ENCODE measurements at regions not wholly inside any gene's neighbourhood (a gene's known extent, or its start where the extent isn't known, plus 50 kb on each side); places are given as distances from the start of the nearest gene placed in this dataset.

DNA sequence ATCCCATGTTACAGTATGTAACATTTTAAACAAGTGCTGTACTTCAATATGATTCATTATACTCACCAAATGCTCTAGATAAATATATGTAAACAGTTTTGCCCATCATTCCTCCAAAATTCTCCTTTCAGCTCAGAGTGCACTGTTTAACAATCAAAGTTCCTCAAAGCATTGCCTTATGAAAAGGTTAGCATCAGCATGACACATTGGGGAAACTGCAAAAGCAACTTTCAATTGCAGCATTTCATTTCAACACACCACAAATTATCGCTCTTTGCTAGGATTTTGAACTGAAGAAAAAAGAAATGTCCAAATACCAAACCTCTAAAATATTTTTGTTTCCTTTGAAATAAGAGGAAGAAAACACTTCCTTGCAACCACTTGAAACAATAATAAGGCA lies 413.2 kb downstream of the FLRT2 start:
- no peaks in the 10 kb centered on the region for H3K36me3 ChIP-seq (ENCODE audit: control insufficient read depth, insufficient read depth, low read length)
- TF ChIP-seq, protein P1, sequence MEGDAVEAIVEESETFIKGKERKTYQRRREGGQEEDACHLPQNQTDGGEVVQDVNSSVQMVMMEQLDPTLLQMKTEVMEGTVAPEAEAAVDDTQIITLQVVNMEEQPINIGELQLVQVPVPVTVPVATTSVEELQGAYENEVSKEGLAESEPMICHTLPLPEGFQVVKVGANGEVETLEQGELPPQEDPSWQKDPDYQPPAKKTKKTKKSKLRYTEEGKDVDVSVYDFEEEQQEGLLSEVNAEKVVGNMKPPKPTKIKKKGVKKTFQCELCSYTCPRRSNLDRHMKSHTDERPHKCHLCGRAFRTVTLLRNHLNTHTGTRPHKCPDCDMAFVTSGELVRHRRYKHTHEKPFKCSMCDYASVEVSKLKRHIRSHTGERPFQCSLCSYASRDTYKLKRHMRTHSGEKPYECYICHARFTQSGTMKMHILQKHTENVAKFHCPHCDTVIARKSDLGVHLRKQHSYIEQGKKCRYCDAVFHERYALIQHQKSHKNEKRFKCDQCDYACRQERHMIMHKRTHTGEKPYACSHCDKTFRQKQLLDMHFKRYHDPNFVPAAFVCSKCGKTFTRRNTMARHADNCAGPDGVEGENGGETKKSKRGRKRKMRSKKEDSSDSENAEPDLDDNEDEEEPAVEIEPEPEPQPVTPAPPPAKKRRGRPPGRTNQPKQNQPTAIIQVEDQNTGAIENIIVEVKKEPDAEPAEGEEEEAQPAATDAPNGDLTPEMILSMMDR (IDR thresholded peaks at IDR 0.05; ENCODE audit: insufficient read depth, low read length, poor library complexity, severe bottlenecking) = no peak
- no peaks in the 10 kb centered on the region for H3K27me3 ChIP-seq (ENCODE audit: control insufficient read depth, insufficient read depth, low read length)
- no peak overlapping the region for H3K4me3 ChIP-seq (ENCODE audit: low read depth, low read length)
- no peak for DNase-seq (ENCODE audit: low read depth)

DNA sequence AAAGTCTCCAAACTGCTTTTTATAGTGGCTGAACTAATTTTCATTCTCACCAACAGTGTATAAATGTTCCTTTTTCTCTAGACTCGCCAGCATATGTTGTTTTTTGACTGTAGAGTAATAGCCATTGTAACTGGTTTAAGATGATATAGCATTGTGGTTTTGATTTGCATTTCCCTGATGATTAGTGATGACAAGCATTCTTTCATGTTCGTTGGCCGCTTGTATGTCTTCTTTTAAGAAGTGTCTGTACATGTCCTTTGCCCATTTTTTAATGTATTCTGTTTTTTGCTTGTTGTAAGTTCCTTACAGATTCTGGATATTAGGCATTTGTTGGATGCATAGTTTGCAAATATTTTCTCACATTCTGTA lies 404.9 kb downstream of the FLRT2 start:
- no peak overlapping the region for H3K4me3 ChIP-seq (ENCODE audit: low read depth, low read length)
- H3K36me3 ChIP-seq (ENCODE audit: control insufficient read depth, insufficient read depth, low read length) = no peaks in the 10 kb centered on the region
- TF ChIP-seq, protein P1 (IDR thresholded peaks at IDR 0.05; ENCODE audit: insufficient read depth, low read length, poor library complexity, severe bottlenecking) = no peak
- H3K27me3 ChIP-seq (ENCODE audit: control insufficient read depth, insufficient read depth, low read length) = no peaks in the 10 kb centered on the region
- DNase-seq (ENCODE audit: low read depth) = no peak

DNA sequence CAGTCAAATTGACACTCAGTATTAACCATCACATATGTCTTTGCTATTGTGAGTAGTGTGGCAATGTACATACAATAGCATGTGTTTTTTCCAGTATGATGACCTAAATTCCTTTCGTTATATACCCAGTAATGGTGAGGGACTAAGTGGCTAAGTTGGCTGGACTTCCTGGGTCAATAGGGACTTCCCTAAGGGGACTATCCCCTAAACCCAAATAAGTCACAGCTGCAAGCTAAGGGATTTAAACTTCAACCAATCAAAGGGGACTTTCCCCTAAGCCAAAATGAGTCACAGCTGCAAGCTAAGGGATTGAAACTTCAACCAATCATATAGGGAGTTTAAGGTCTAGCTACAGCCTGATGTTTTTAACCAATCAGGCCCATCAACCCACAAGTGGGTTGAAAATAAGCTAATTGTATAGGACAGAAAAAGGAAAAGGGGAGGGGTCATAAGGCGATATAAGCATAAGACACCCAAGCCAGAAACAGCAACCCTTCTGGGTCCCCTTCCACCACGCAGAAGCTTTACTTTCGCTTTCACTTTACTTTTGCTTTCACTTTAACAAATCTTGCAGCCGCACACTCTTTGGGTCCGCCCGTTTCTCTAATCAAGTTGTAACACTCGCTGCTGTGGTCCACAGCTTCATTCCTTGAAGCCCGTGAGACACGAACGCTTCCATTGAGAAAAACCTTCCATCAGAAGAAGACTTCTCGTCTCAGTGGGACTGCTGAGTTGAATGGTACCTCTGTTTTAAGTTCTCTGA lies 404.4 kb downstream of the FLRT2 start:
- DNase-seq (ENCODE audit: low read depth) = no peak
- no peaks in the 10 kb centered on the region for H3K27me3 ChIP-seq (ENCODE audit: control insufficient read depth, insufficient read depth, low read length)
- no peak overlapping the region for H3K4me3 ChIP-seq (ENCODE audit: low read depth, low read length)
- no peaks in the 10 kb centered on the region for H3K36me3 ChIP-seq (ENCODE audit: control insufficient read depth, insufficient read depth, low read length)
- TF ChIP-seq, protein P1 (IDR thresholded peaks at IDR 0.05; ENCODE audit: insufficient read depth, low read length, poor library complexity, severe bottlenecking) = no peak

DNA sequence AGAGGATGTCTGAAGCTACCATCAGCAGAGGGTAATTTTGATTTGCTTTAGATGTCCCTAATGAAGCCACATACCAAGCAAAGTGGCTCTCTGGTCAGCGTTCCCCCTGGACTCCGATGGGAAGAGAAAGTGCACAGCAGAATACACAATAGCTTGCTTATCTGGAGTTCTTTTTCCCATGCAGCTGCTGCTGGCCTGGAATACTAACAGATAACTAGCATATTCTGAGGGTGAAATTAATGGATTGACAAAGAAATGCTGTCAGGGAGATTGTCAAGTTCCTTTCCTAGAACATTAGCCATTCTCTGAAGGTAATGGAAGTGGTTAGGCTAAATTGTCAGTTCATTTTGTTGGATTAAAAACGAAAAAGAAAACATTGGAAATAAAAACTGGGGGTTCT lies 391.3 kb downstream of the FLRT2 start:
- H3K4me3 ChIP-seq (ENCODE audit: low read depth, low read length) = no peak overlapping the region
- H3K27me3 ChIP-seq (ENCODE audit: control insufficient read depth, insufficient read depth, low read length) = no peaks in the 10 kb centered on the region
- TF ChIP-seq, protein P1 (IDR thresholded peaks at IDR 0.05; ENCODE audit: insufficient read depth, low read length, poor library complexity, severe bottlenecking) = no peak
- no peaks in the 10 kb centered on the region for H3K36me3 ChIP-seq (ENCODE audit: control insufficient read depth, insufficient read depth, low read length)
- no peak for DNase-seq (ENCODE audit: low read depth)

DNA sequence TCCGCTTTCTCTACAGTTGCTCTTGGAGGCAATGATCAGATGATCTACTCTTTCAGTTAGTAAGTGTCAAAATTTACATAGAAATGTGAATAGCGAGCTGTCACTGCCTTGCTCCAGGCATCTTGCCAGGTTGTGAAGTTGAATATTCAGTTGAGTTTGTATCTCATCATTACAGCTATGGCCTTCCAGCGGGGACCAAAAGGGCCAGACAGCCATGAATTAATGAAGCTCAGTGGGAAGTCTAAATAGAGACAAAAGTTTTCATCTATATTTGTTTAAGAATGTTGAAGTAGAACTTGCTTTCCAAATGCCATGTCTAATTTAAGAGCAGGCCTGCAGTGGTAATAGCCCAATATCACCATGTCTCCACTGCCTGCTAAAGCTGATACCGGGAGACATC lies 387.8 kb downstream of the FLRT2 start:
- TF ChIP-seq, protein P1 (IDR thresholded peaks at IDR 0.05; ENCODE audit: insufficient read depth, low read length, poor library complexity, severe bottlenecking) = no peak
- no peak for DNase-seq (ENCODE audit: low read depth)
- Histone ChIP-seq H3K4me3 (ENCODE audit: low read depth, low read length) (no peak overlapping the region), H3K36me3 (ENCODE audit: control insufficient read depth, insufficient read depth, low read length) (no peaks in the 10 kb centered on the region), H3K27me3 (ENCODE audit: control insufficient read depth, insufficient read depth, low read length) (no peaks in the 10 kb centered on the region)

DNA sequence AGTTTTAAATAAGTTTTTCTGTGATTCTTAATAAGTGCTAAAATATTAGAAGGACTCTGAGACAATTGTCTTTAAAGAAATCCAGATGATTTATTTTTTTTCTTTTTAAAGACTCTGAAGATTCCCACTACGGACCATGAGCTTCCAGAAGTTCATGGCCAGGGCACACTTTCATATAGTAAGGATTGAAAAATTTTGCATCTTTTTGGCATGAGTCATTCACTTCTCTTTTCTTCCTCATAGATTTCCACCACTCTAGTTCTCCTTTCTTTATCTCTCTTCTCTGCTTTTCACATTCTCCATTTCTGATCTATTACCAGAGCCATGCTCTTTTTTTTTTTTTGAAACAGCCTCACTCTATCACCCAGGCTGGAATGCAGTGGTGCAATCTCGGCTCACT lies 385.8 kb downstream of the FLRT2 start:
- no peak for DNase-seq (ENCODE audit: low read depth)
- H3K27me3 ChIP-seq (ENCODE audit: control insufficient read depth, insufficient read depth, low read length) = no peaks in the 10 kb centered on the region
- TF ChIP-seq, protein P1 (IDR thresholded peaks at IDR 0.05; ENCODE audit: insufficient read depth, low read length, poor library complexity, severe bottlenecking) = no peak
- no peak overlapping the region for H3K4me3 ChIP-seq (ENCODE audit: low read depth, low read length)
- H3K36me3 ChIP-seq (ENCODE audit: control insufficient read depth, insufficient read depth, low read length) = no peaks in the 10 kb centered on the region

All from kidney epithelial cell (primary cell).